ENCODE measurements at regions not wholly inside any gene's neighbourhood (a gene's known extent, or its start where the extent isn't known, plus 50 kb on each side); places are given as distances from the start of the nearest gene placed in this dataset.

DNA sequence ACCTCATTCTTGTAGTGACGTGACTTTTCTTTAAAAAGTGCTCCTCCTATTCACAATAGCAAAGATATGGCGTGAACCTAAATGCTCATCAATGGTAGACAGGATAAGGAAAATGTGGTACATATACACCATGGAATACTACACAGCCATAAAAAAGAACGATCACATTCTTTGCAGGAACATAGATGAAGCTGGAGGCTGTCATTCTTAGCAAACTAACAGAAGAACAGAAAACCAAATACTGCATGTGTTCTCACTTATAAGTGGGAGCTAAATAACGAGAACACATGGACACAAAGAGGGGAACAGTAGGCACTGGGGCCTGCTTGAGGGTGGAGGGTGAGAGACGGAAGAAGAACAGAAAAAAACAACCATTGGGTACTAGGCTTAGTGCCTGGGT lies 59.9 kb upstream of the FGFR2 start:
- H3K4me1 Mint-ChIP-seq: no peaks in the 10 kb centered on the region
- Histone ChIP-seq H3K4me2 (replicated peaks; ENCODE audit: extremely low read depth, low read length, poor library complexity, severe bottlenecking) (no peak overlapping the region), H4K20me1 (ENCODE audit: insufficient read depth, low read length) (no peaks in the 10 kb centered on the region), H3K79me2 (ENCODE audit: insufficient read depth, low read length) (no peaks in the 10 kb centered on the region), H3K27me3 (ENCODE audit: control insufficient read depth in 2 of 2, insufficient read depth in 2 of 2, low read length in 2 of 2) (no peaks in the 10 kb centered on the region), H3K9ac (ENCODE audit: insufficient read depth, low read length, poor library complexity, severe bottlenecking) (no peak overlapping the region), H3K36me3 (replicated peaks in 1 of 2; ENCODE audit: control insufficient read depth in 1 of 2, insufficient read depth in 2 of 2, low read length in 2 of 2) (no peaks in the 10 kb centered on the region), H3K9me3 (replicated peaks in 1 of 2; ENCODE audit: control insufficient read depth in 1 of 2, insufficient read depth in 1 of 2, low read length in 2 of 2) (no peaks in the 10 kb centered on the region), H3K4me1 (ENCODE audit: control insufficient read depth in 1 of 2, insufficient read depth in 2 of 2, low read length in 2 of 2) (no peaks in the 10 kb centered on the region), H3K4me3 (replicated peaks in 1 of 3; ENCODE audit: low read depth in 2 of 3, low read length in 3 of 3) (no peak overlapping the region), H2AFZ (ENCODE audit: insufficient read depth, low read depth, low read length, poor library complexity, severe bottlenecking) (no peak overlapping the region), H3K27ac (ENCODE audit: low read depth in 1 of 2, low read length in 2 of 2) (no peak overlapping the region)
- no peaks in the 10 kb centered on the region for H3K36me3 Mint-ChIP-seq
- DNase-seq: no peak
- peaks cover 3 to 9% (median 5%) of the 10 kb centered on the region in 3 donors for H3K27me3 Mint-ChIP-seq (ENCODE audit: low read depth in 3 of 3)
- no peak overlapping the region for H3K4me3 Mint-ChIP-seq
- H3K9me3 Mint-ChIP-seq: peaks cover 0 to 14% (median 4%) of the 10 kb centered on the region in 7 donors
- WGBS (ENCODE audit: insufficient coverage): no CpG with 5 or more reads among the region's 5 CpGs
- peak overlapping the region in 1 of 7 donors; percentile 27 for H3K27ac Mint-ChIP-seq
- intact Hi-C loops (cut with micrococcal nuclease): no loop called here
- TF ChIP-seq CTCF (IDR thresholded peaks at IDR 0.05): no peak

- H3K9ac ChIP-seq (ENCODE audit: insufficient read depth, low read length, poor library complexity, severe bottlenecking): no peak overlapping the region
- H3K9me3 ChIP-seq (replicated peaks in 1 of 2; ENCODE audit: control insufficient read depth in 1 of 2, insufficient read depth in 1 of 2, low read length in 2 of 2): no peaks in the 10 kb centered on the region
- no peak for DNase-seq
- intact Hi-C loops (cut with micrococcal nuclease): no loop called here
- Mint-ChIP-seq H3K9me3 (peaks cover 2 to 14% (median 4%) of the 10 kb centered on the region in 7 donors), H3K27ac (no peak overlapping the region), H3K4me3 (no peak overlapping the region), H3K27me3 (ENCODE audit: low read depth in 3 of 3) (peaks cover 1 to 11% (median 5%) of the 10 kb centered on the region in 3 donors), H3K36me3 (no peaks in the 10 kb centered on the region), H3K4me1 (no peaks in the 10 kb centered on the region)
- H4K20me1 ChIP-seq (ENCODE audit: insufficient read depth, low read length): no peaks in the 10 kb centered on the region
- H3K79me2 ChIP-seq (ENCODE audit: insufficient read depth, low read length): no peaks in the 10 kb centered on the region
- no peak overlapping the region for H3K4me3 ChIP-seq (replicated peaks in 1 of 3; ENCODE audit: low read depth in 2 of 3, low read length in 3 of 3)
- H3K36me3 ChIP-seq (replicated peaks in 1 of 2; ENCODE audit: control insufficient read depth in 1 of 2, insufficient read depth in 2 of 2, low read length in 2 of 2): no peaks in the 10 kb centered on the region
- no peak for TF ChIP-seq CTCF (IDR thresholded peaks at IDR 0.05)
- no peak overlapping the region for H2AFZ ChIP-seq (ENCODE audit: insufficient read depth, low read depth, low read length, poor library complexity, severe bottlenecking)
- H3K4me1 ChIP-seq (ENCODE audit: control insufficient read depth in 1 of 2, insufficient read depth in 2 of 2, low read length in 2 of 2): no peaks in the 10 kb centered on the region
- no peak overlapping the region for H3K27ac ChIP-seq (ENCODE audit: low read depth in 1 of 2, low read length in 2 of 2)
- no peaks in the 10 kb centered on the region for H3K27me3 ChIP-seq (ENCODE audit: control insufficient read depth in 2 of 2, insufficient read depth in 2 of 2, low read length in 2 of 2)
- H3K4me2 ChIP-seq (replicated peaks; ENCODE audit: extremely low read depth, low read length, poor library complexity, severe bottlenecking): no peak overlapping the region
- 93% methylated on average over 8 of the region's 12 CpGs for WGBS (ENCODE audit: insufficient coverage)
Observed at GRCh38 chr10:121655254-121656144, 57.3 kb upstream of the FGFR2 start.

Measured in CD14-positive monocyte (primary cell).